Occipital lobe (tissue), 1 donor: ENCODE measurements at regions not wholly inside any gene's neighbourhood (a gene's known extent, or its start where the extent isn't known, plus 50 kb on each side); places are given as distances from the start of the nearest gene placed in this dataset.
"Not testable (repeated sequence)": the region's sequence is repeated elsewhere in the genome, so short reads cannot be mapped to it uniquely, and the experiment has no call there.

ENCODE experiments used
- DNase-seq: peaks from one replicate; lab custom pipeline; 2025; lab: John Stamatoyannopoulos, UW

- DNase-seq: no peak
Measured at GRCh38 chr10:90023950-90024349, 322.6 kb downstream of the KIF20B start.

DNA sequence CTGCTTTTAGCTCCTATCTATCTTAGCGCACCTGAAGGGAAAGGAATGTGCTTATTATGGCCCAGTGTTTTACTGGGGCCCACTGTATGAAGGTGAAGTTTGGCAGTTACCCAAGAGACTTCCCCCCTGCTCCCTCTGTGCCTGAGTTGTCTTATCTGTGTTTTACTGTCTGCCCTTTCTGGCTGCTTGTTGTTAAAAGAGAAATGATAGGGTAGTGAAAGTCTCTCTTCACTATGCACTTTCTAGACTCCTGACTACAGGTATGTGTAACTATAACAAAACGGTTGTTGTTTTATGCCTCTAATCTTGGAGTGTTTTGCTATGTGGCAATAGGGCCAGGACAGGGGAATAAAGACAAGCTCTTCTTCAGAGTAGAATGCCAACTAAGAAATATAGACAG lies 326.9 kb downstream of the KIF20B start:
- no peak for DNase-seq

DNA sequence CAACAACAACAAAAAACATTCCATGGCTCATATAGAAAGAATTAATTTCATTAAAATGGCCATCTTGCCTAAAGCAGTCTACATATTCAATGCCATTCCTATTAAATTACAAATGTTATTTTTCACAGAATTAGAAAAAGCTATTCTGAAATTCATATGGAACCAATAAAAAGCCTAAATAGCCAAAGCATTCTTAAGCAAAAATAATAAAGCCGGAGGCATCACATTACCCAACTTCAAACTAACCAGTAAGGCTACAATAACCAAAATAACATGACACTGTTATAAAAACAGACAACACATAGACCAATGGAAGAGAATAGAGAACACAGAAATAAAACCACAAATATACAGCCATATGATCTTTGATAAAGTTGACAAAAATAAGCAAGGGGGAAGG lies 330.4 kb downstream of the KIF20B start:
- DNase-seq: no peak

- no peak for DNase-seq
Measured at GRCh38 chr10:90032519-90032918, 331.1 kb downstream of the KIF20B start.

GRCh38 chr10:90034862-90035261 lies 333.5 kb downstream of the KIF20B start:
- not testable (repeated sequence) for DNase-seq

DNA sequence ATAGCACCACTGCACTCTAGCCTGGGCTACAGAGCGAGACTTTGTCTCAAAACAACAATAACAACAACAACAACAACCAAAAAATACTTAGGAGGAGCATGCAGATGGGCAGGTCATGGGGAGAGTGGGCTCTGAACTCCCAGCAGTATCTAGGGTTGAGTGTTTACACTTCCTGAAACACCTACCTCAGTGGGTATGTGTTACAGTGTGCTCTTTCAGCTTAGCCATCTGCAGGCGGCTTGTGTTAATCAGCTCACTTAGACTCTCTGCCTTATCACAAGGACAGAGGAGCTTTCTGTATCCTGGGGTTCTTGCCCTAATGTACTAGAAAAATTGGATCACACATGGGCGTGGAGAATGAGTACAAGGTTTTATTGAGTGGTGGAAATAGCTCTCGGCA lies 340.2 kb downstream of the KIF20B start:
- no peak for DNase-seq

GRCh38 chr10:90042075-90042474 lies 340.7 kb downstream of the KIF20B start:
- DNase-seq: no peak

DNA sequence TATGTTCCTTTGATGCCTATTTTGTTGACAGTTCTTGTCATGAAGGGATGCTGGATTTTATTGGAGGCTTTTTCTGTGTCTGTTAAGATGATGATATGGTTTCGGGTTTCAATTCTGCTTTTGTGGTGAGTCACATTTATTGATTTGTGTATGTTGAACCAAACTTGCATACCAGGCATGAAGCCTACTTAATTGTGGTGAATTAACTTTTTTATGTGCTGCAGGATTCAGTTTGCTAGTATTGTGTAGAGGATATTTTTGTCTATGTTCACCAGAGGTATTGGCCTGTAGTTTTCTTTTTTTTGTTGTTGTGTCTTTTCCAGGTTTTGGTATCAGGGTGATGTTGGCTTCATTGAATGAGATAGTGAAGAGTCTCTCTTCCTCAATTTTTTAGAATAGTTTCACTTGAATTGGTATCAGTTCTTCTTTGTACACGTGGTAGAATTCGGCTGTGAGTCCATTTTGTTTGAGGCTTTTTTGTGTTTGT lies 345.9 kb downstream of the KIF20B start:
- no peak for DNase-seq

DNA sequence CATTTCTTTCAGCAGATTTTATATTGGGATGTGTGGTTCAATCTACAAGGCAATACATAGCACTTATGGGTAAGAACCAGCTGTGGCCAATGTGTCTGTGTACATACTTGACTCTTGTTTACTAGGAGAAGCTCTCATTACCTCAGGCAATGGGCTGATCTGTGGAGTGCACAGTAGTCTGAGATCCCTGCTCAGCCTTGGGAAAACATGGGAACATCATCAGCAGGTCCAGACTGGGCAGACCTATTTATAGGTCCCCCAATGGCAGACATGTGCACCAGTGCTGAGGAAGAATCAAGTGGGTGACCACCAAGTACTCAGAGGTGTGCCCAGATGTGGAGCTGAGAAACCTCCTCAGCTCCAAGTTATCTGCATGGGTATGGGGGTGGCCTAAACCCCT lies 349.7 kb downstream of the KIF20B start:
- DNase-seq: no peak

GRCh38 chr10:90051474-90051873 lies 350.1 kb downstream of the KIF20B start:
- DNase-seq: no peak

GRCh38 chr10:90062786-90063185 lies 361.4 kb downstream of the KIF20B start:
- no peak for DNase-seq

- DNase-seq: no peak
Measured at GRCh38 chr10:90064295-90064694, 362.9 kb downstream of the KIF20B start.

DNA sequence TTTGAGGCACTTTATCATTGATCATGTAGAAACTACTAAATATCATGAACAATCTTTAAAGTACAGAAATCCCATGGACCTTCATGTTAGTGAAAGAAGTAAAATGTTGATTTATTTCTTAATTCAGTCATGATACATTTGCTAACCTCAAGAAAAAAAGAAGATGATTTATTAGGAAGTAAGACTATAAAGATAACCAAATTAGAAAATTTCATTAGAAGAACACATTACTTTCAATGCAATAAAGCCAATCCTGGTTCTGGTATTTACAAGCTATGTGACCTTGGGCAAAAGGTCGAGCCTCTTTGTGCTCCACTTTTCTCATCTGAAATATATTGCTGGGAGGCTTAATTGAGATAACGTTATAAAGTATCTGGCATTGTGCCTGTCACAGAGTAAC lies 365.0 kb downstream of the KIF20B start:
- DNase-seq: no peak

- no peak for DNase-seq
Measured at GRCh38 chr10:90075995-90076394, 374.6 kb downstream of the KIF20B start.

DNA sequence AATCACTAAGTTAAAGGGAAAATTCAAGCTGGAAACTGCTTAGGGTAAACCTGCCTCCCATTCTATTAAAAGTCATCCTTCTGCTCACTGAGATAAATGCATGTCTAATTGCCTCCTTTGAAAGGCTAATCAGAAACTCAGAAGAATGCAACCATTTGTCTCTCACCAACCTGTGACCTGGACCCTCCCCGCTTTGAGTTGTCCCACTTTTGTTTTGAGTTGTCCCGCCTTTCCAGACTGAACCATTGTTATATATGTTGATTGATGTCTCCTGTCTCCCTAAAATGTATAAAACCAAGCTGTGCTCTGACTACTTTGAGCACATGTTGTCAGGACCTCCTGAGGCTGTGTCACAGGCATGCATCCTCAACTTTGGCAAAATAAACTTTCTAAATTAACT lies 378.4 kb downstream of the KIF20B start:
- DNase-seq: no peak

GRCh38 chr10:90086606-90087190 lies 385.3 kb downstream of the KIF20B start:
- not testable (repeated sequence) for DNase-seq

DNA sequence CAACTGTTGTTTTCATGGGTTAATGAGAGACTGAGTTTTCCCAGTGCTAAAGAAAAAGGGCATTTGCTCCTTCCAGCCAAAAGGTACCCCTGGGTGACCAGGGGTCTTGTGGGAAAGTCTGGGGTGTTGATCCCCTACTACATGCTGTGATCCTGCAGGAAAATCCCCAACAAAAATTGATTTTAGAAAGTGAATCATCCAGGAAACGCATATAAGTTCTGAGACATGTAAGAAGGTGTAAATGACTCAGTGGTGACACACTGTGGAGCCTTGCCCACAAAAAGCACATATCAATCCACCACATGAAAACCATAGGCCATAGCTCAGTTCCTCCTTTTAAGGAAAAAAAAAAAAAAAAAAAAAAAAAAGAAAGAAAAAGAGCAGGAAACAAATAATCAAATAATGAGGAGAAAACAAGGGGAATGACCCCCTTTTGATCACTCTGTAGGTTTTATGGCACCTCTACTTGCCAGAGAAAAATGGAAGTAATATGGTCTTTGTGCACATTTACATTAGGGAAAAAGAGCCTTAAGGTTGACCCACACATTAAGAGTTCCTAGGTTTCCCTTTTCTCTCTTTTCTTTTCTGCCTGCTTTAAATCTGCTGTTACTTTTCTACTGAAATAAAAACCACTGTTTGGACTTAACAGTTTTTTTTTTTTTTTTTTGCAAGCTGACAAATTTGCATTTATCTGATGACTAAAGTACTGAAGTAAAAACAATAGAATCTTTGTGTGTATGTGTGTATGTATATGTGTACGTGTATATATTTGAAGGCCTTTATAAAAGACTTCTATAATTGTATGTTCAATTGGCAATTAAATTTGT lies 386.0 kb downstream of the KIF20B start:
- no peak for DNase-seq

- DNase-seq: no peak
Measured at GRCh38 chr10:90088024-90088317, 386.6 kb downstream of the KIF20B start.

DNA sequence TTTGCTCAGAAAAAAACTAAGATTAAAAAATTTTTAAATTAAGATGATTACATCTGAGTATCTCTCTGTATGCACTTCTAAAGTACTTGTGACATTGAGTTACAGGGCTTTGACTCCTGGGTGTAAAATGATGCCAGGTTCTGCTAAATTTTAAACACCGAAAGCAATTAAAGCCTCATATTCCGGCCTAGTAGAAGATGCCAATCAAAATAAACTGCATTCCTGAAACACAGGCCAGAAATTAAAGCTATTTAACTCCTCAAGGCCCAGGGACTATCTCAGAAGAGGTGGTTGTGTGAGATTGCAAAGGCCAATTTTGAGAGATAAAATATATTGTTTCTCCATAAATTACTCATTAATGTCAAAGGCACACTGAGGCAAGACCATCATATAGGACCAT lies 388.3 kb downstream of the KIF20B start:
- DNase-seq: no peak

DNA sequence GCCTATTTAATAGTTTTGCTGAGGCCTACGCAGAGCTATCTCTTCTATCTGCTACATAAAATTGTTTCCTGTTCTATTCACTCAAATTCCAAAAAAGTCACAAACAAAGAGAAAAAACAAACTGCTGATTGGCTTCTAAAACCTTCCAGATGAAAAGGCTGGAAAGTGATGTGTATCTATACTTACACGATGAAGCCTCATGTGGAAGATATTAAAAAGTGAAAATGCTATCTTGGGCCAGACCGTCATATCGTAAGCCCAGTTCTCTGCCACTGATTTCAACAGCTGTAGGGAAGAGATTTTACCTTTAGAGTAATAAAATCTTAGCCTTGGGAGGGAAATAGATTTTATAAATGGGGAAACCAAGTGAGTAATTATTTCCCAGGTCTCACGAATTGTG lies 394.8 kb downstream of the KIF20B start:
- no peak for DNase-seq

DNA sequence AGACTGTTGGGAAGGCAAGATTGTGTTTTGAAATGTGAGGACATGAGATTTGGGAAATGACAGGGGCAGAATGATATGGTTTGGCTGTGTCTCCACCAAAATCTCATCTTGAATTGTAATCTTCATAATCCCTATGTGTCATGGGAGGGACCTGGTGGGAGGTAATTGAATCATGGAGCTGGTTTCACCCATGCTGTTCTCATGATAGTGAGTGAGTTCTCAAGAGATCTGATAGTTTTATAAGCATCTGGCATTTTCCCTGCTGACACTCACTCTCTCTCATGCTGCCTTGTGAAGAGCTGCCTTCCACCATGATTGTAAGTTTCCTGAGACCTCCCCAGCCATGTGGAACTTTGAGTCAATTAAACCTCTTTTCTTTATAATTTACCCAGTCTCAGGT lies 406.2 kb downstream of the KIF20B start:
- not testable (repeated sequence) for DNase-seq

DNA sequence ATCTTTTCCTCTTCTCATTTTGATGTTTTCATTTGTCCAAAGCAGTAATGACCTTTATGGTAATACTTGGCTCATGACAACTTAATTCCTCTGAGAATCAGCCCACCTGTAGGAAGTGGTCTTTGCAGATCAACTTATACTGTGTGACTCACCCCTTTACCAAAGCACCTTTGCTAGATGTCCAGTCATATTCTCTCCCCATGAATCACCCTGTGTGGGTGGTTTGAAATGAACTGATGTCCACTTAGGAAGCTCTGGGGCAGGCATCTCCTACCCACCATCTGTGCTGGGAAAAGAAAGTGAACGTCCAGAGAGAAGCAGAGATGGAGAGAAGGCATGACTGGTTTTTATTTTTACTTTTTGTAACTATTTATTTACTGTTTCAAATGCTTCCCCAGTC lies 410.3 kb downstream of the KIF20B start:
- DNase-seq: no peak

- DNase-seq: no peak
Measured at GRCh38 chr10:90112681-90113080, 411.3 kb downstream of the KIF20B start.
